B cell (primary cell): ENCODE measurements at regions not wholly inside any gene's neighbourhood (a gene's known extent, or its start where the extent isn't known, plus 50 kb on each side); places are given as distances from the start of the nearest gene placed in this dataset.

ENCODE experiments used
- ATAC-seq: fragments of 200-7000 bp; cut with Tn5 transposase; one replicate; pipeline ENCODE4 v1.10.0; 2021; ENCODE audit warnings: low read depth, mild to moderate bottlenecking, moderate number of reproducible peaks, moderate library complexity
- CTCF ChIA-PET: fragments of 350-600 bp; sonication (Branson Sonifier 250); formaldehyde crosslinking; loops from one replicate; lab custom pipeline; 2021; ENCODE audit warnings: antibody characterized with exemption, inconsistent platforms; lab: Charles Lee
- POLR2A ChIA-PET: fragments of 350-600 bp; sonication (Branson Sonifier 250); formaldehyde crosslinking; loops from one replicate; lab custom pipeline; 2021; ENCODE audit warnings: antibody characterized with exemption; lab: Charles Lee
- DNase-seq: peaks from one replicate; pipeline ENCODE4 v3.0.0; 2013
- H2AFZ ChIP-seq: 2 replicates; pipeline ENCODE4 v1.6.1; 2012; ENCODE audit warnings: mild to moderate bottlenecking, low read depth, low read length; ENCODE audit not compliant: insufficient read depth, poor library complexity, severe bottlenecking
- H3K27ac ChIP-seq, 2 donors: 1 replicate in 1 of 2; 2 replicates in 1 of 2; pipeline ENCODE4 v1.5.1; 2012 to 2013; ENCODE audit warnings: low read length in 2 of 2, mild to moderate bottlenecking in 2 of 2, moderate library complexity in 1 of 2
- H3K27me3 ChIP-seq, 4 experiments: fragments of 200-600 bp in 1 of 4; sonication (generic) in 1 of 4; replicated peaks in 1 of 4; 1 replicate in 2 of 4; 2 replicates in 2 of 4; pipeline versions ENCODE4 v1.6.1 to v1.7.0; 2013 to 2016; ENCODE audit warnings: low read length in 3 of 4, mild to moderate bottlenecking in 2 of 4, mixed read lengths in 1 of 4, moderate library complexity in 1 of 4; ENCODE audit not compliant: insufficient read depth in 4 of 4, control insufficient read depth in 3 of 4; ENCODE audit errors: control extremely low read depth in 1 of 4
- H3K36me3 ChIP-seq, 2 experiments: replicated peaks in 1 of 2; 1 replicate in 1 of 2; 2 replicates in 1 of 2; pipeline versions ENCODE4 v1.6.1 to v1.7.1; 2013; ENCODE audit warnings: low read length in 1 of 2; ENCODE audit not compliant: insufficient read depth in 2 of 2, control insufficient read depth in 1 of 2; ENCODE audit errors: control extremely low read depth in 1 of 2, extremely low read depth in 1 of 2
- H3K4me1 ChIP-seq, 2 donors: fragments of 200-600 bp in 1 of 2; sonication (generic) in 1 of 2; 1 replicate in 1 of 2; 2 replicates in 1 of 2; pipeline versions ENCODE4 v1.5.1 to v1.6.1; 2013 to 2017; ENCODE audit warnings: low read length in 2 of 2; ENCODE audit not compliant: control insufficient read depth in 2 of 2, insufficient read depth in 2 of 2
- H3K4me2 ChIP-seq: replicated peaks from 2 replicates; pipeline ENCODE3; 2012; ENCODE audit warnings: mild to moderate bottlenecking, low read depth, low read length; ENCODE audit not compliant: poor library complexity, severe bottlenecking
- H3K4me3 ChIP-seq, 5 experiments: fragments of 200-600 bp in 1 of 5; sonication (generic) in 1 of 5; 1 replicate in 3 of 5; 2 replicates in 2 of 5; pipeline versions ENCODE4 v1.5.1 to v1.7.0; 2011 to 2016; ENCODE audit warnings: low read length in 4 of 5, mild to moderate bottlenecking in 4 of 5, low read depth in 2 of 5, control low read depth in 1 of 5, moderate library complexity in 1 of 5; ENCODE audit not compliant: insufficient read depth in 1 of 5; ENCODE audit errors: control extremely low read depth in 1 of 5, extremely low read depth in 1 of 5
- H3K79me2 ChIP-seq: fragments of 200-600 bp; sonication (generic); one replicate; pipeline ENCODE4 v1.6.0; 2016; ENCODE audit warnings: low read length; ENCODE audit not compliant: control insufficient read depth, insufficient read depth
- H3K9ac ChIP-seq: fragments of 200-600 bp; sonication (generic); 2 replicates; pipeline ENCODE4 v1.6.1; 2017; ENCODE audit warnings: mild to moderate bottlenecking, low read length, moderate library complexity
- H3K9me3 ChIP-seq, 3 donors: one replicate each; pipeline versions ENCODE4 v1.6.1 to v1.7.1; 2013; ENCODE audit warnings: low read length in 2 of 3; ENCODE audit not compliant: control insufficient read depth in 2 of 3, insufficient read depth in 1 of 3; ENCODE audit errors: control extremely low read depth in 1 of 3
- H4K20me1 ChIP-seq: 2 replicates; pipeline ENCODE4 v1.6.0; 2012; ENCODE audit warnings: mild to moderate bottlenecking, low read length; ENCODE audit not compliant: insufficient read depth, control insufficient read depth, poor library complexity, severe bottlenecking
- H3K27ac Mint-ChIP-seq: one replicate; pipeline ENCODE4 v1.8.0; 2021; ENCODE audit warnings: mixed read lengths
- H3K27me3 Mint-ChIP-seq: one replicate; pipeline ENCODE4 v1.8.0; 2021; ENCODE audit warnings: mixed read lengths
- H3K4me1 Mint-ChIP-seq: one replicate; pipeline ENCODE4 v1.8.0; 2021; ENCODE audit warnings: mixed read lengths
- H3K4me3 Mint-ChIP-seq: one replicate; pipeline ENCODE4 v1.8.0; 2021; ENCODE audit warnings: mixed read lengths
- H3K9me3 Mint-ChIP-seq: one replicate; pipeline ENCODE4 v1.8.0; 2022; ENCODE audit warnings: mixed read lengths; ENCODE audit not compliant: insufficient read depth
- EZH2 ChIP-seq: IDR thresholded peaks from 2 replicates; pipeline ENCODE4 v1.6.1; 2012; ENCODE audit warnings: borderline replicate concordance, low read depth, mild to moderate bottlenecking, moderate library complexity, low read length; ENCODE audit not compliant: insufficient read depth, poor library complexity, severe bottlenecking
- WGBS: methylation state at CpG from one replicate; pipeline ENCODE4 v1.1.5; 2013; ENCODE audit warnings: missing lambda C conversion rate; ENCODE audit not compliant: insufficient coverage; 5-methylcytosine and 5-hydroxymethylcytosine counted together
- intact Hi-C: fragments of 100-400 bp; cut with micrococcal nuclease; formaldehyde crosslinking; loops from one replicate; pipeline ENCODE4 v1.10.0; 2022
- TF ChIP-seq, protein P1 (sequence below): fragments of 200-600 bp; IDR thresholded peaks from one replicate; pipeline ENCODE4 v1.8.0; 2022; ENCODE audit warnings: antibody characterized with exemption, mild to moderate bottlenecking

DNA sequence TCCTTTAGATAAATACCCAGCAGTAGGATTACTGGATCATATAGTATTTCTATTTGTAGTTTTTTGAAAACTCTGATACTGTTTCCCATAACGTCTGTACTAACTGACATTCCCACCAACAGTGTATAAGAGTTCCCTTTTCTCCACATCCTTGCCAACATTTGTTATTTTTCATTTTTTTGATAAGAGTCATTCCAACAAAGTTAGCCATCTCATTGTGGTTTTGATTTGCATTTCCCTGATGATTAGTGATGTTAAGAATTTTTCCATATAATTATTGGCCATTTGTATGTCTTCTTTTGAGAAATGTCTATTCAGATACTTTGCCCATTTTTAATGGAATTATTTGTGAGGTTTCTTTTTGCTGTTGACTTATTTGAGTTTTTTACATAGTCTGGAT lies 486.0 kb downstream of the FLRT2 start:
- H3K9me3 Mint-ChIP-seq: no peaks in the 10 kb centered on the region
- no peak for ATAC-seq
- Histone ChIP-seq H3K9me3 (no peaks in the 10 kb centered on the region), H3K79me2 (no peaks in the 10 kb centered on the region), H3K4me3 (no peak overlapping the region), H3K36me3 (no peaks in the 10 kb centered on the region), H3K9ac (no peak overlapping the region), H3K27me3 (no peaks in the 10 kb centered on the region), H3K4me1 (no peaks in the 10 kb centered on the region), H2AFZ (no peak overlapping the region), H3K27ac (no peak overlapping the region), H3K4me2 (no peak overlapping the region), H4K20me1 (no peaks in the 10 kb centered on the region)
- intact Hi-C loops: no loop called here
- TF ChIP-seq EZH2: no peak
- TF ChIP-seq, protein P1, sequence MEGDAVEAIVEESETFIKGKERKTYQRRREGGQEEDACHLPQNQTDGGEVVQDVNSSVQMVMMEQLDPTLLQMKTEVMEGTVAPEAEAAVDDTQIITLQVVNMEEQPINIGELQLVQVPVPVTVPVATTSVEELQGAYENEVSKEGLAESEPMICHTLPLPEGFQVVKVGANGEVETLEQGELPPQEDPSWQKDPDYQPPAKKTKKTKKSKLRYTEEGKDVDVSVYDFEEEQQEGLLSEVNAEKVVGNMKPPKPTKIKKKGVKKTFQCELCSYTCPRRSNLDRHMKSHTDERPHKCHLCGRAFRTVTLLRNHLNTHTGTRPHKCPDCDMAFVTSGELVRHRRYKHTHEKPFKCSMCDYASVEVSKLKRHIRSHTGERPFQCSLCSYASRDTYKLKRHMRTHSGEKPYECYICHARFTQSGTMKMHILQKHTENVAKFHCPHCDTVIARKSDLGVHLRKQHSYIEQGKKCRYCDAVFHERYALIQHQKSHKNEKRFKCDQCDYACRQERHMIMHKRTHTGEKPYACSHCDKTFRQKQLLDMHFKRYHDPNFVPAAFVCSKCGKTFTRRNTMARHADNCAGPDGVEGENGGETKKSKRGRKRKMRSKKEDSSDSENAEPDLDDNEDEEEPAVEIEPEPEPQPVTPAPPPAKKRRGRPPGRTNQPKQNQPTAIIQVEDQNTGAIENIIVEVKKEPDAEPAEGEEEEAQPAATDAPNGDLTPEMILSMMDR: no peak
- CTCF ChIA-PET: no interaction called here
- no peak overlapping the region for H3K4me3 Mint-ChIP-seq
- DNase-seq: no peak
- no CpG with 5 or more reads among the region's 1 CpG for WGBS
- POLR2A ChIA-PET: no interaction called here
- no peaks in the 10 kb centered on the region for H3K27me3 Mint-ChIP-seq
- peaks cover 1% of the 10 kb centered on the region for H3K4me1 Mint-ChIP-seq
- no peak overlapping the region for H3K27ac Mint-ChIP-seq

DNA sequence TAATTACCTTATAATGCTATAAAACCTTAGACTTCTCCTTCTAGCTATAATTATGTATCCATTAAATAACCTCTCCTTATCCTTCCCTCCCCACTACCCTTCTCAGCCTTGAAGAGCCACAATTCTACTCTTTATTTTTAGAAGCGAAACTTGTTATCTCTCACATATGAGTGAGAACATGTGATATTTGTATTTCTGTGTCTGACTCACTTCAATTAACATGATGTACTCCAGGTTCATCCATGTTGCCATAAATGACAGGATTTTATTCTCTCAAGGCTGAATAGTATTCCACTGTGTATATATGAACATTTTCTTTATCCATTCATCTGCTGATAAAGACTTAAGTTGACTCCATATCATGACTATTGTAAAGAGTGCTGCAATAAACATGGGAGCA lies 485.6 kb downstream of the FLRT2 start:
- Histone ChIP-seq H4K20me1 (no peaks in the 10 kb centered on the region), H3K4me1 (no peaks in the 10 kb centered on the region), H3K27me3 (no peaks in the 10 kb centered on the region), H3K9me3 (no peaks in the 10 kb centered on the region), H3K4me3 (no peak overlapping the region), H3K4me2 (no peak overlapping the region), H3K27ac (no peak overlapping the region), H3K9ac (no peak overlapping the region), H3K36me3 (no peaks in the 10 kb centered on the region), H2AFZ (no peak overlapping the region), H3K79me2 (no peaks in the 10 kb centered on the region)
- DNase-seq (no peak), ATAC-seq (no peak)
- intact Hi-C loops: no loop called here
- no peak overlapping the region for H3K4me3 Mint-ChIP-seq
- no peak overlapping the region for H3K27ac Mint-ChIP-seq
- CTCF ChIA-PET: no interaction called here
- H3K27me3 Mint-ChIP-seq: no peaks in the 10 kb centered on the region
- POLR2A ChIA-PET: no interaction called here
- WGBS: no CpG with 5 or more reads among the region's 1 CpG
- no peak for TF ChIP-seq EZH2
- TF ChIP-seq, protein P1: no peak
- H3K9me3 Mint-ChIP-seq: no peaks in the 10 kb centered on the region
- peaks cover 1% of the 10 kb centered on the region for H3K4me1 Mint-ChIP-seq
